Ectodermal cell (in vitro differentiated cells): ENCODE measurements at regions not wholly inside any gene's neighbourhood (a gene's known extent, or its start where the extent isn't known, plus 50 kb on each side); places are given as distances from the start of the nearest gene placed in this dataset.
"Not testable (repeated sequence)": the region's sequence is repeated elsewhere in the genome, so short reads cannot be mapped to it uniquely, and the experiment has no call there.

Experiments used
- H3K27ac ChIP-seq: 2 replicates; pipeline ENCODE4 v1.7.0; 2013; ENCODE audit warnings: mild to moderate bottlenecking, low read depth, low read length; ENCODE audit not compliant: insufficient read depth, poor library complexity, severe bottlenecking
- H3K27me3 ChIP-seq: 2 replicates; pipeline ENCODE4 v1.7.0; 2013; ENCODE audit warnings: mild to moderate bottlenecking, low read length; ENCODE audit not compliant: insufficient read depth, control insufficient read depth, poor library complexity, severe bottlenecking
- H3K36me3 ChIP-seq: one replicate; pipeline ENCODE4 v1.7.0; 2013; ENCODE audit warnings: low read length; ENCODE audit not compliant: control insufficient read depth, insufficient read depth
- H3K4me1 ChIP-seq: one replicate; pipeline ENCODE4 v1.7.0; 2013; ENCODE audit warnings: low read length; ENCODE audit not compliant: control insufficient read depth, insufficient read depth
- H3K4me3 ChIP-seq: 2 replicates; pipeline ENCODE4 v1.7.0; 2013; ENCODE audit warnings: low read depth, low read length, control low read depth; ENCODE audit not compliant: insufficient read depth
- H3K9me3 ChIP-seq: 2 replicates; pipeline ENCODE4 v1.7.0; 2013; ENCODE audit warnings: mild to moderate bottlenecking, low read length, moderate library complexity; ENCODE audit not compliant: control insufficient read depth
- WGBS, 2 experiments: methylation state at CpG; one replicate each; pipeline ENCODE4 v1.1.7; 2013; ENCODE audit warnings: missing lambda C conversion rate in 2 of 2; 5-methylcytosine and 5-hydroxymethylcytosine counted together

- not testable (repeated sequence) for H3K4me3 ChIP-seq, H3K36me3 ChIP-seq, H3K4me1 ChIP-seq, H3K27me3 ChIP-seq, H3K9me3 ChIP-seq, H3K27ac ChIP-seq
- WGBS, 2 experiments: 83 to 84% methylated on average over 2 of the region's 2 CpGs
These were observed 1093.1 kb upstream of the DEFB115 start for GRCh38 chr20:30164389-30164788.

GRCh38 chr20:30167540-30167939 lies 1089.9 kb upstream of the DEFB115 start:
- Histone ChIP-seq H3K36me3 (no peaks in the 10 kb centered on the region), H3K27ac (no peak overlapping the region), H3K4me3 (no peak overlapping the region), H3K9me3 (no peaks in the 10 kb centered on the region), H3K4me1 (no peaks in the 10 kb centered on the region), H3K27me3 (no peaks in the 10 kb centered on the region)
- WGBS, 2 experiments: 87 to 93% methylated on average over 22 of the region's 22 CpGs

- Histone ChIP-seq H3K36me3 (no peaks in the 10 kb centered on the region), H3K4me3 (no peak overlapping the region), H3K27me3 (no peaks in the 10 kb centered on the region), H3K27ac (no peak overlapping the region), H3K9me3 (no peaks in the 10 kb centered on the region), H3K4me1 (no peaks in the 10 kb centered on the region)
- 91 to 92% methylated on average over 50 of the region's 50 CpGs for WGBS, 2 experiments
These were observed 1089.3 kb upstream of the DEFB115 start for GRCh38 chr20:30168025-30168799.

GRCh38 chr20:30168800-30169138 lies 1088.7 kb upstream of the DEFB115 start:
- 92% methylated on average over 11 of the region's 11 CpGs for WGBS, 2 experiments
- Histone ChIP-seq H3K4me3 (no peak overlapping the region), H3K36me3 (no peaks in the 10 kb centered on the region), H3K27me3 (no peaks in the 10 kb centered on the region), H3K9me3 (no peaks in the 10 kb centered on the region), H3K4me1 (no peaks in the 10 kb centered on the region), H3K27ac (no peak overlapping the region)

- Histone ChIP-seq H3K36me3 (no peaks in the 10 kb centered on the region), H3K4me3 (no peak overlapping the region), H3K4me1 (no peaks in the 10 kb centered on the region), H3K27ac (no peak overlapping the region), H3K9me3 (no peaks in the 10 kb centered on the region), H3K27me3 (no peaks in the 10 kb centered on the region)
- WGBS, 2 experiments: 89% methylated on average over 14 of the region's 14 CpGs
These were observed 1081.8 kb upstream of the DEFB115 start for GRCh38 chr20:30175681-30176080.

GRCh38 chr20:30183124-30183523 lies 1074.3 kb upstream of the DEFB115 start:
- not testable (repeated sequence) for H3K36me3 ChIP-seq, H3K4me1 ChIP-seq, H3K27me3 ChIP-seq, H3K27ac ChIP-seq, H3K9me3 ChIP-seq, H3K4me3 ChIP-seq

- not testable (repeated sequence) for H3K27ac ChIP-seq, H3K9me3 ChIP-seq, H3K4me1 ChIP-seq, H3K4me3 ChIP-seq, H3K36me3 ChIP-seq, H3K27me3 ChIP-seq
These were observed 1065.7 kb upstream of the DEFB115 start for GRCh38 chr20:30191785-30192184.

- H3K36me3 ChIP-seq, H3K27me3 ChIP-seq, H3K4me3 ChIP-seq, H3K27ac ChIP-seq, H3K4me1 ChIP-seq, H3K9me3 ChIP-seq: not testable (repeated sequence)
These were observed 1023.0 kb upstream of the DEFB115 start for GRCh38 chr20:30234477-30234876.

GRCh38 chr20:30275073-30275472 lies 982.4 kb upstream of the DEFB115 start:
- WGBS, 2 experiments: 81 to 85% methylated on average over 4 of the region's 4 CpGs
- not testable (repeated sequence) for H3K4me1 ChIP-seq, H3K4me3 ChIP-seq, H3K9me3 ChIP-seq, H3K27me3 ChIP-seq, H3K36me3 ChIP-seq, H3K27ac ChIP-seq

- H3K4me3 ChIP-seq: no peak overlapping the region
- no peaks in the 10 kb centered on the region for H3K27me3 ChIP-seq
- no peaks in the 10 kb centered on the region for H3K36me3 ChIP-seq
- 93 to 94% methylated on average over 41 of the region's 41 CpGs for WGBS, 2 experiments
- no peaks in the 10 kb centered on the region for H3K9me3 ChIP-seq
- no peak overlapping the region for H3K27ac ChIP-seq
- H3K4me1 ChIP-seq: no peaks in the 10 kb centered on the region
These were observed 975.8 kb upstream of the DEFB115 start for GRCh38 chr20:30281584-30282197.
